ENCODE measurements at regions not wholly inside any gene's neighbourhood (a gene's known extent, or its start where the extent isn't known, plus 50 kb on each side); places are given as distances from the start of the nearest gene placed in this dataset.

GRCh38 chr3:194274424-194275085, 76.6 kb downstream of the CPN2 start:
- ChIA-PET POLR2A (interaction anchor here (0.5 kb wide), 1 partner anchor 853 kb away, joined by 3 read pairs; no protein-coding TSS in a partner anchor), CTCF (no interaction called here)
- Histone ChIP-seq H3K4me3 (ENCODE audit: low read length) (no peak overlapping the region), H3K27ac (ENCODE audit: low read depth, low read length) (no peak overlapping the region), H3K27me3 (ENCODE audit: insufficient read depth, low read length, poor library complexity, severe bottlenecking) (no peaks in the 10 kb centered on the region), H3K9me3 (ENCODE audit: low read length) (no peaks in the 10 kb centered on the region), H3K36me3 (ENCODE audit: insufficient read depth, low read length) (no peaks in the 10 kb centered on the region), H3K4me1 (ENCODE audit: insufficient read depth, low read length) (no peaks in the 10 kb centered on the region)
- DNase-seq = peak in 1 of 5 donors; percentile 8
- Mint-ChIP-seq H3K4me1 (peaks cover 0 to 7% (median 6%) of the 10 kb centered on the region in 3 donors), H3K27ac (peak overlapping the region in 4 of 8 donors; percentile 10 to 31 (median 20)), H3K27me3 (peaks cover 4 to 6% of the 10 kb centered on the region in 2 donors), H3K4me3 (no peak overlapping the region), H3K36me3 (no peaks in the 10 kb centered on the region), H3K9me3 (no peaks in the 10 kb centered on the region)

GRCh38 chr3:194275291-194275690, 75.8 kb downstream of the CPN2 start:
- CTCF ChIA-PET = no interaction called here
- peaks cover 6 to 8% of the 10 kb centered on the region in 2 donors for H3K27me3 Mint-ChIP-seq
- no peak overlapping the region for H3K4me3 Mint-ChIP-seq
- no peaks in the 10 kb centered on the region for H3K27me3 ChIP-seq (ENCODE audit: insufficient read depth, low read length, poor library complexity, severe bottlenecking)
- H3K9me3 ChIP-seq (ENCODE audit: low read length) = no peaks in the 10 kb centered on the region
- no peaks in the 10 kb centered on the region for H3K36me3 Mint-ChIP-seq
- no peak overlapping the region for H3K4me3 ChIP-seq (ENCODE audit: low read length)
- H3K27ac ChIP-seq (ENCODE audit: low read depth, low read length) = no peak overlapping the region
- H3K27ac Mint-ChIP-seq = peak overlapping the region in 3 of 8 donors; percentile 14 to 31 (median 29)
- no peak for DNase-seq
- POLR2A ChIA-PET = interaction anchor here (0.5 kb wide), 1 partner anchor 852 kb away, joined by 3 read pairs; no protein-coding TSS in a partner anchor
- H3K4me1 ChIP-seq (ENCODE audit: insufficient read depth, low read length) = no peaks in the 10 kb centered on the region
- H3K4me1 Mint-ChIP-seq = peaks cover 0 to 4% (median 3%) of the 10 kb centered on the region in 3 donors
- H3K9me3 Mint-ChIP-seq = no peaks in the 10 kb centered on the region
- H3K36me3 ChIP-seq (ENCODE audit: insufficient read depth, low read length) = no peaks in the 10 kb centered on the region

- no peaks in the 10 kb centered on the region for H3K9me3 Mint-ChIP-seq
- no peak overlapping the region for H3K27ac Mint-ChIP-seq
- no peak overlapping the region for H3K27ac ChIP-seq (ENCODE audit: low read depth, low read length)
- ChIA-PET POLR2A (no interaction called here), CTCF (no interaction called here)
- H3K36me3 Mint-ChIP-seq = no peaks in the 10 kb centered on the region
- H3K27me3 Mint-ChIP-seq = peaks cover 6 to 11% of the 10 kb centered on the region in 2 donors
- H3K4me3 Mint-ChIP-seq = no peak overlapping the region
- H3K9me3 ChIP-seq (ENCODE audit: low read length) = no peaks in the 10 kb centered on the region
- no peaks in the 10 kb centered on the region for H3K36me3 ChIP-seq (ENCODE audit: insufficient read depth, low read length)
- H3K4me3 ChIP-seq (ENCODE audit: low read length) = no peak overlapping the region
- no peaks in the 10 kb centered on the region for H3K4me1 ChIP-seq (ENCODE audit: insufficient read depth, low read length)
- peaks cover 0 to 4% (median 0%) of the 10 kb centered on the region in 3 donors for H3K4me1 Mint-ChIP-seq
- no peak for DNase-seq
- H3K27me3 ChIP-seq (ENCODE audit: insufficient read depth, low read length, poor library complexity, severe bottlenecking) = no peaks in the 10 kb centered on the region
Measured at GRCh38 chr3:194275721-194276120, 75.4 kb downstream of the CPN2 start.

- Mint-ChIP-seq H3K36me3 (no peaks in the 10 kb centered on the region), H3K27ac (no peak overlapping the region), H3K27me3 (peaks cover 6 to 11% of the 10 kb centered on the region in 2 donors), H3K4me3 (no peak overlapping the region), H3K9me3 (no peaks in the 10 kb centered on the region), H3K4me1 (peaks cover 0 to 4% (median 0%) of the 10 kb centered on the region in 3 donors)
- Histone ChIP-seq H3K4me1 (ENCODE audit: insufficient read depth, low read length) (no peaks in the 10 kb centered on the region), H3K36me3 (ENCODE audit: insufficient read depth, low read length) (no peaks in the 10 kb centered on the region), H3K9me3 (ENCODE audit: low read length) (no peaks in the 10 kb centered on the region), H3K27me3 (ENCODE audit: insufficient read depth, low read length, poor library complexity, severe bottlenecking) (no peaks in the 10 kb centered on the region), H3K4me3 (ENCODE audit: low read length) (no peak overlapping the region), H3K27ac (ENCODE audit: low read depth, low read length) (no peak overlapping the region)
- CTCF ChIA-PET = no interaction called here
- DNase-seq = no peak
- POLR2A ChIA-PET = no interaction called here
Measured at GRCh38 chr3:194276768-194277103, 74.4 kb downstream of the CPN2 start.

GRCh38 chr3:194277104-194277785, 73.9 kb downstream of the CPN2 start:
- Histone ChIP-seq H3K36me3 (ENCODE audit: insufficient read depth, low read length) (no peaks in the 10 kb centered on the region), H3K4me3 (ENCODE audit: low read length) (no peak overlapping the region), H3K9me3 (ENCODE audit: low read length) (no peaks in the 10 kb centered on the region), H3K4me1 (ENCODE audit: insufficient read depth, low read length) (no peaks in the 10 kb centered on the region), H3K27ac (ENCODE audit: low read depth, low read length) (no peak overlapping the region), H3K27me3 (ENCODE audit: insufficient read depth, low read length, poor library complexity, severe bottlenecking) (no peaks in the 10 kb centered on the region)
- no peaks in the 10 kb centered on the region for H3K9me3 Mint-ChIP-seq
- H3K4me1 Mint-ChIP-seq = peaks cover 0 to 4% (median 0%) of the 10 kb centered on the region in 3 donors
- H3K4me3 Mint-ChIP-seq = no peak overlapping the region
- H3K36me3 Mint-ChIP-seq = no peaks in the 10 kb centered on the region
- H3K27me3 Mint-ChIP-seq = peaks cover 6 to 11% of the 10 kb centered on the region in 2 donors
- CTCF ChIA-PET = no interaction called here
- POLR2A ChIA-PET = no interaction called here
- H3K27ac Mint-ChIP-seq = no peak overlapping the region
- no peak for DNase-seq

GRCh38 chr3:194277786-194278130, 73.4 kb downstream of the CPN2 start:
- H3K4me1 ChIP-seq (ENCODE audit: insufficient read depth, low read length) = no peaks in the 10 kb centered on the region
- ChIA-PET CTCF (no interaction called here), POLR2A (no interaction called here)
- DNase-seq = no peak
- H3K27me3 ChIP-seq (ENCODE audit: insufficient read depth, low read length, poor library complexity, severe bottlenecking) = no peaks in the 10 kb centered on the region
- H3K27ac Mint-ChIP-seq = no peak overlapping the region
- H3K4me3 ChIP-seq (ENCODE audit: low read length) = no peak overlapping the region
- H3K9me3 Mint-ChIP-seq = no peaks in the 10 kb centered on the region
- no peaks in the 10 kb centered on the region for H3K36me3 ChIP-seq (ENCODE audit: insufficient read depth, low read length)
- no peaks in the 10 kb centered on the region for H3K36me3 Mint-ChIP-seq
- H3K4me3 Mint-ChIP-seq = no peak overlapping the region
- no peaks in the 10 kb centered on the region for H3K9me3 ChIP-seq (ENCODE audit: low read length)
- H3K27me3 Mint-ChIP-seq = peaks cover 5 to 13% of the 10 kb centered on the region in 2 donors
- no peak overlapping the region for H3K27ac ChIP-seq (ENCODE audit: low read depth, low read length)
- peaks cover 0 to 4% (median 0%) of the 10 kb centered on the region in 3 donors for H3K4me1 Mint-ChIP-seq

GRCh38 chr3:194278186-194278845, 72.8 kb downstream of the CPN2 start:
- Mint-ChIP-seq H3K27me3 (peaks cover 2 to 13% of the 10 kb centered on the region in 2 donors), H3K9me3 (no peaks in the 10 kb centered on the region), H3K27ac (no peak overlapping the region), H3K36me3 (no peaks in the 10 kb centered on the region), H3K4me1 (peaks cover 0 to 4% (median 0%) of the 10 kb centered on the region in 3 donors), H3K4me3 (no peak overlapping the region)
- H3K36me3 ChIP-seq (ENCODE audit: insufficient read depth, low read length) = no peaks in the 10 kb centered on the region
- no peaks in the 10 kb centered on the region for H3K27me3 ChIP-seq (ENCODE audit: insufficient read depth, low read length, poor library complexity, severe bottlenecking)
- POLR2A ChIA-PET = interaction anchor here (0.6 kb wide), 1 partner anchor 486 kb away, joined by 3 read pairs; no protein-coding TSS in a partner anchor
- CTCF ChIA-PET = no interaction called here
- no peak overlapping the region for H3K4me3 ChIP-seq (ENCODE audit: low read length)
- H3K4me1 ChIP-seq (ENCODE audit: insufficient read depth, low read length) = no peaks in the 10 kb centered on the region
- H3K27ac ChIP-seq (ENCODE audit: low read depth, low read length) = no peak overlapping the region
- DNase-seq = no peak
- H3K9me3 ChIP-seq (ENCODE audit: low read length) = no peaks in the 10 kb centered on the region

GRCh38 chr3:194279101-194279500, 72.0 kb downstream of the CPN2 start:
- CTCF ChIA-PET = no interaction called here
- Histone ChIP-seq H3K4me1 (ENCODE audit: insufficient read depth, low read length) (no peaks in the 10 kb centered on the region), H3K4me3 (ENCODE audit: low read length) (no peak overlapping the region), H3K9me3 (ENCODE audit: low read length) (no peaks in the 10 kb centered on the region), H3K36me3 (ENCODE audit: insufficient read depth, low read length) (no peaks in the 10 kb centered on the region), H3K27me3 (ENCODE audit: insufficient read depth, low read length, poor library complexity, severe bottlenecking) (no peaks in the 10 kb centered on the region), H3K27ac (ENCODE audit: low read depth, low read length) (no peak overlapping the region)
- H3K36me3 Mint-ChIP-seq = no peaks in the 10 kb centered on the region
- H3K27ac Mint-ChIP-seq = no peak overlapping the region
- H3K9me3 Mint-ChIP-seq = no peaks in the 10 kb centered on the region
- POLR2A ChIA-PET = interaction anchor here (0.6 kb wide), 1 partner anchor 26 kb away, joined by 3 read pairs; no protein-coding TSS in a partner anchor
- no peak overlapping the region for H3K4me3 Mint-ChIP-seq
- DNase-seq = no peak
- peaks cover 5 to 21% of the 10 kb centered on the region in 2 donors for H3K27me3 Mint-ChIP-seq
- H3K4me1 Mint-ChIP-seq = peaks cover 0 to 4% (median 0%) of the 10 kb centered on the region in 3 donors

Data from CD8-positive, alpha-beta memory T cell (primary cell).